ENCODE measurements at regions not wholly inside any gene's neighbourhood (a gene's known extent, or its start where the extent isn't known, plus 50 kb on each side); places are given as distances from the start of the nearest gene placed in this dataset.

DNA sequence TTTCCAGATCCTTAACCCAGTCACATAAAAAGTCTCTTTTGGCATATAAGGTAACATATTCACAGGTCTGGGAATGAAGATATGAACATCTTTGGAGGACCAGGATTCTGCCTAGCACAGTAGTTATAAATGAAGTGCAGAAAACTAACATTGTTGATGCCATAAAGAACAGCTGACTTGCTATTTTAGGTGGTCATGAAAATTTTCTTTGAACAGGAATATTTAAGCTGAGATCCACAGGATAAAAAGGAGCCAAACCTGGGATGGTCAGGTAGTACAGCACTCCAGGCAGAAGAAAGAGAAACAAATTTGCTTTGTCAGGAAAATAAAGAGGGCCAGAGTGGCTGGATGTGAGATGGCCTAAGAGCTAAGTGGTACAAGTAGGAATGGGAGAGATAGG, 80.0 kb downstream of the CENPW start:
- no peak for TF ChIP-seq POLR2A (IDR thresholded peaks at IDR 0.05)
- TF ChIP-seq, protein P1, sequence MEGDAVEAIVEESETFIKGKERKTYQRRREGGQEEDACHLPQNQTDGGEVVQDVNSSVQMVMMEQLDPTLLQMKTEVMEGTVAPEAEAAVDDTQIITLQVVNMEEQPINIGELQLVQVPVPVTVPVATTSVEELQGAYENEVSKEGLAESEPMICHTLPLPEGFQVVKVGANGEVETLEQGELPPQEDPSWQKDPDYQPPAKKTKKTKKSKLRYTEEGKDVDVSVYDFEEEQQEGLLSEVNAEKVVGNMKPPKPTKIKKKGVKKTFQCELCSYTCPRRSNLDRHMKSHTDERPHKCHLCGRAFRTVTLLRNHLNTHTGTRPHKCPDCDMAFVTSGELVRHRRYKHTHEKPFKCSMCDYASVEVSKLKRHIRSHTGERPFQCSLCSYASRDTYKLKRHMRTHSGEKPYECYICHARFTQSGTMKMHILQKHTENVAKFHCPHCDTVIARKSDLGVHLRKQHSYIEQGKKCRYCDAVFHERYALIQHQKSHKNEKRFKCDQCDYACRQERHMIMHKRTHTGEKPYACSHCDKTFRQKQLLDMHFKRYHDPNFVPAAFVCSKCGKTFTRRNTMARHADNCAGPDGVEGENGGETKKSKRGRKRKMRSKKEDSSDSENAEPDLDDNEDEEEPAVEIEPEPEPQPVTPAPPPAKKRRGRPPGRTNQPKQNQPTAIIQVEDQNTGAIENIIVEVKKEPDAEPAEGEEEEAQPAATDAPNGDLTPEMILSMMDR (IDR thresholded peaks at IDR 0.05): no peak

Data from body of pancreas (tissue), 4 donors.